GM18867 (cell line): ENCODE measurements at regions not wholly inside any gene's neighbourhood (a gene's known extent, or its start where the extent isn't known, plus 50 kb on each side); places are given as distances from the start of the nearest gene placed in this dataset.

Source experiments
- ATAC-seq: cut with Tn5 transposase; IDR thresholded peaks from one replicate; pipeline ENCODE4 v1.9.1; 2021; ENCODE audit warnings: mild to moderate bottlenecking, moderate library complexity; ENCODE audit not compliant: unreplicated experiment

DNA sequence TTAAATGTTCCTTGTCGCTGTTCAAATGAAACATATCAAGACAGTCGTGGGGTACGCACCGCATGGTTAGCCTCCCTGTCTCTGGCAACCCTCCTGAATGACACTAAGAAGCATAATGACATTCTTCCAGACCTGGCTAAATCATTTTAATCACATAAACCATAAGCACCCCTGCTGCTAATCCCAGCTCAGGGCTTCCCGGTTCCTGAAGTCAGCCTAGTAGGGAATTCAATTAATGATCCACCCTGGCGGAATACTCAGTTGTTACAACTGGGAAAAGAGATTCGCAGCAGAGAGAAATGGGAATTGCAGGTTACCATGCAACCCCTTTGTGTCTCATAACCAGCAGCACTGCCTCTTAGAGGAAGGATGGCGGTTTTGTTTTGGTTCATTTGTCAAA lies 200.8 kb upstream of the AGAP1 start:
- ATAC-seq: no peak

DNA sequence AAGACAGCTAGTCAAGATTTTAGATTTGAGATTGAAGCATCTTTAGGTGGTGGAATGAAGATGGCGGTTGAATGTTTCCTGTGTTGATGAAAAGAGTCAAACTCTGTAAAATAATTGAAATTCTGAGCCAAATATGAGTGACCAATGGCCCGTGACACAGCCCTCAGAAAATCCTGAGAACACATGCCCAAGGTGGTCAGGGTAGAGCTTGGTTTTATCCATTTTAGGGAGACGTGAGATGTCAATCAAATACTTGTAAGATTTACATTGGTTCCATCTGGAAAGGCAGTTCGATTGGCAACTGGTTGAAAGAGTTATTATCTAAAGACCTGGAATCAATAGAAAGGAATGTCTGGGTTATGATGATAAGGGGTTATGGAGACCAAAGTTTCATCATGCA lies 198.0 kb upstream of the AGAP1 start:
- ATAC-seq: no peak

DNA sequence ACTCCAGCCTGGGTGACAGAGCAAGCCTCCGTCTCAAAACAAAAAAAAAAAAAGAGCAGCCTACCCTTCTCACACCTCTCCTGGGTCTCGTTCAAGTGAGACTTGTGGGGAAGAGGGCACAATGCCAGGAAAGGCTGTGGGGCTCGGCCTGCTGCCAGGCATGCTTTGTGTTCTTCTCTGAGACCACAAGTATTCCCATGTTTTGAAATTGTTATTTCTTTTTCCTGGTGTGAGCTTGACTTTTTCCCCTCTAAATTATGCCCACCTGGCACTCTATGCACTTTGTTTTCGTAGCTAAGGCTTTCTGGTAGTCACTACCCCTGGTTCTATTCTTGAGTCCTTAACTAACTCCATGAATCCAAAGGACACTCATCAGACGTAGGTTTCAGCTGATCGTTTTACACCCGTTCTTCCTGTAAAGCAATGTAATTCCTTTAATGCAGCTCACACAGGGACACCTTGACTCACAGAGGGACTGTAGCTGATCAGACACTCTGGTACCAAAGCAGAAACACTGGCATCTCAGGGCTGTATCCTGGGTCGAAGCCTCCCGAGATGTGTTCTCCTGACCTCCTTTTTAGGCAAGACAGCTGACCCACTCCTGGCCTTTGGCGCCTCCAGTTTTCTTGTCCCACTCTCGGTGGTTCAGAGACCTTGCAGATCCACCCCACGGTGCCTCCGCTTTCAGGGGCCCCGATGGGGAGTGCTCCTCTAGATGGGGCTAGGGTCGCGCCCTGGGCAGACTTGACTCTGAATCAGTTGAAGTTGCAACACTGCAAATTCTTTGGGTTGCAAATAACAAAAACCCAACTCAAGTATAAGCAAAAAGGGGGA lies 193.3 kb upstream of the AGAP1 start:
- ATAC-seq: no peak

DNA sequence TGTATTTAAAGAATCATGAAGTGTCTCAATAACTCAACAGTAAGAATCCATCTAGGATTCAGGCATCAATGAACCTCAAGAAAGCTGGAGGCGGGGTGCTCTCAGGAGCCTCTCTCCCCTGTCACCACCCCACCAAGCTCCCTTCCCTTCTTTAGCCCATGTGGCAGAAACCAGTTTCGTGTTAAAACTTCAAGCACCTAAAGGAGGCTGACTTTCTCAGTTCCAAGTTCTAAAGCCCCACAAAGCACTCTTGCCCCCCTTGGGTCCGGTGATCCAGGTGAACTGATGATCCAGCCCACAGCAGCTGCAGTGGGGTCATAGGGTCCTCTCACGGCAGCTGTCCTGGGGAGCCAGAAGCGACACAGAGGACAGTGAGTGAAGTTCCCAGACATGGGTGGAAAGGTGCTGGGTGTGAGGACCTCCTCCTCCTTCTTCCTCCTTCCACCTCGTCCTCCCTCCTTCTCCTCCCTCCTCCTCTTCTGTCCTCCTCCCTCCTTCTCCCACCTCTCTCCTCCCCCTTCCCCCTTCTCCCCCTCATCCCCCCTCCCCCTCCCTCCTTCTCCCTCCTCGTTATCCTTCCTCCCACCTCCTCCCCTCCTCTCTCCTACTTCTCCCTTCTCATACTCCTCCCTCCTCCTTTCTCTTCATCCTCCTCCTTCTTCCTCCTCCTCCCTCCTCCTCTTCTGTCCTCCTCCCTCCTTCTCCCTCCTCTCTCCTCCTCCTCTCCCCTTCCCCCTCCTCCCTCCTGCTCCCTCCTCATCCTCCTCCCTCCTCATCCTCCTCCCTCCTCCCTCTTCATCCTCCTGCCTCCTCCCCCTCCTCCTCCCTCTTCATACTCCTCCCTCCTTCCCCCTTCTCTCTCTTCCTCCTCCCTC lies 192.4 kb upstream of the AGAP1 start:
- no peak for ATAC-seq

DNA sequence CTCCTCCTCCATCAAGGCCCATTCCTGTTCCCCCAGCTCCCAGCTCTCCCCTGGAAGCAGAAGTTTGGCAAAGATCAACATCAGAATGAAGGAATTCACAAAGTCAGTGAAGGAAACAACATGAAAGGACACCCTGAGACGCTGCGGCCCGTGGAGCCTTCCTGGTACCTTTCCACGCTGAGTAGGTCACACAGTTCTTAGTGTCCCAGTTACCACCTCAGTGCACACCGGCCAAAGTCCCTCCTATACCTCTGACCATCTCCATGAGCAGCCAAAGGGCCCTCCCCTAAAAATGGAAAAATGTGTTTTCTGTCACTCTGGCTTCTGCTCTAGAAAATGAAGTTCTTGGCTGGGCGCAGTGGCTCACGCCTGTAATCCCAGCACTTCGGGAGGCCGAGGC lies 191.6 kb upstream of the AGAP1 start:
- ATAC-seq: no peak

DNA sequence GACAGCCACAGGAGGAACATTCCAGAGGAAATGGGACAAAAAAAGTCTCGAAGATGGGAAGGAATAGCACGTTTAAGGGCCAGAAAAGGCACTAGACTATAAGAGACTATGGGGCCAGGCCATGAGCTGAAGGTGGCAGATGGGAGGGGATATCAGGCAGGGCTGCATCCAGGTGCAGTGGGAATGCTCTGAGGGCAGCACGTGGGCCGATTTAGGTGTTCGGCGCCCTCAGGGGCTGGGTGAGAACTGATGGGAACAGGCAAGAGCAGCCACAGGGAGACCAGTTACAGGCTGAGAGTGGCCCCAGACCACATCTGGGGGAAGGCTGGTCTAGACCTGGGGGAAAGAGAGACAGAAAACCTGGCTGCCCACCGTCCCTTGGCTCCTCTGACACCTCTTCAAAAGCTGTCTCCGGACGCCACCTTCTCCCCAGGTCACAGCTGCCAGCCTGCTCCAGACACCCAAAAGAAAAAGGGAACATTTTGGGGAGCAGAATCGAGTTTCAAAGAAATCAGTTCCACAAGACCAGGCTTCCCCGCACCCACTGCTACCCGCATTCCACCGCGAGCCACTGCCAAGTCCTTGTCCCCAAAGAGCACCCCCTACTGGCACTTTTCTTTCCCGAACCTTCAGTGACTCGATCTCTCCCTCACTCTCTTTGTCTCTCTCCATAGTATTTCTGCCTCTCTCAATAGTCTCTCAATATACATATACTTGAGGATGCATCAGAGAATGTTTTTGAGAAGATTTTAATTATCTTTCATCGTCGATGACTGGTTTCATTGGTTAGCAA lies 190.1 kb upstream of the AGAP1 start:
- no peak for ATAC-seq

DNA sequence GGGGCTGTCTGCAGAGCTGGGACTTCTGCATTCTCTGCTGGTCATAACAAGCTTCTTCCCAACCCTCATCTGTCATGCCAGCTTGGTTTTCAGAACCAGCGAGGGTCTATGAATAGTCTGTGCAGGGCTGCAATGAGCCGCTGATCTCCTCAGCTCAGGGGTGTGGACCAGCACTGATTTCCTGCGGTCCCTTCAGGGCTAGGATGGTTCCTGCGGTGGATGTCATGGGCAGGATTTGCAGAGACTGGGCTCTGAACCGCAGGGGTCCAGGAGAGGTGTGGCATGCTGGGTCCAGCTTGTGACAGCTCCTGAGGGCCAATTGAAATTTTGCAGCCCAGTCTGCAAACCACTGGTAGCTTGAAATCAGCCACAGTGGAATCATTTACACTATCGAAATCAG lies 188.2 kb upstream of the AGAP1 start:
- no peak for ATAC-seq

DNA sequence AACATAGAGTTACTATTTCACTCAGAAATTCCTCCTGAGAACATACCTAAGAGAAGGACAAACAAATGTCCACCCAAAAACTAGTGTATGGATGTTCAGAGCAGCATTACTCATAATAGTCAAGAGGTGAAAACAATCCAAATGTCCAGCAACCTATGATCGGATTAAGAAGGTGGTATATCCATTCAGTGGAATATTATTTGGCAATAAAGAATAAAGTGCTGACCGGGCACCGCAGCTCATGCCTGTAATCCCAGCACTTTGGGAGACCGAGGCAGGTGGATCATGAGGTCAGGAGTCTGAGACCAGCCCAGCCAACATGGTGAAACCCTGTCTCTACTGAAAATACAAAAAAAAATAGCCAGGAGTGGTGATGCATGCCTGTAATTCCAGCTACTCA lies 182.8 kb upstream of the AGAP1 start:
- no peak for ATAC-seq

DNA sequence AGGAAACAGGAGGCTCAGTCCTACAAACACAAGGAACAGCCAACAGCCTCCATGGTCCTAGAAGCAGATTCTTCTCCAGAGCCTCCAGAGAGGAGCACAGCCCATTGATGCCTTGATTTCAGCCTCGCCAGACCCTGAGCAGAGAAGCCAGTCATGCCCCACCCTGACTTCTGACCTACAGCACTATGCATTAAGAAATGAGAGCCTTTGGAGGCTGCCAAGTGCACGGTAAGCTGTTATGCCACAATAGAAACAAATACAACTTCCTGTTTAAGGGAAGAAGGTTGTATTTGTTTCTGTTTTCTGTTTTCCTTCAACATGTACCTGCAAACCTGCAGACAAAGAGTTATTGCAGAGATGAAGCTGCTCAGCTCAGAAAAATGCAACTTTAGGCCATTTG lies 181.3 kb upstream of the AGAP1 start:
- no peak for ATAC-seq

DNA sequence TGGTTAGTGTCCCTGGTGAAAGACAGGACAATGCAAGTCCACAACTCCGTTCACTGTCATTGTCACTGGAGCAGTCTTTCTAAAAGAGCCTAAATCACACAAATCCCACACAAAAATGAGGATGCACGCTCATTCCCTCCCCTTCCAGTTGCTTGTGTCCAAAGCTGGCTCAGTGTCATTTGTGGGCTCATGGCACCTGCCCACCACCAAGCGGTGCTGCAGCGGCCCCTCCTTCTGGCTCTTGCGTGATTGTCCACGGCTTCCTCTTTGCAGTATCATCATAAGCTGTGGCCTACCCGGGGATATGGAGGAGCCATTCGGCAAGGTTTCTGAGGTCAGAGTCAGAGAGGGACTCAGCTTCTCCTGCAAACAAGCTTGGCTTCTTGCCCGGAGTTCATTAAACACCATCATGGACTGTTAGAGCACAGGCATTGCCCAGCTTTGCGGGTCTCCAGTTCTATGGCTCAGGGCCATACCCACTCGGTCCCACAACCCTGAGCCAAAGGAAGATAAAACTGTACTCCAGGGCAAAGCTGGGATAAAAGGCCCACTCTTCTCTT lies 179.4 kb upstream of the AGAP1 start:
- no peak for ATAC-seq

DNA sequence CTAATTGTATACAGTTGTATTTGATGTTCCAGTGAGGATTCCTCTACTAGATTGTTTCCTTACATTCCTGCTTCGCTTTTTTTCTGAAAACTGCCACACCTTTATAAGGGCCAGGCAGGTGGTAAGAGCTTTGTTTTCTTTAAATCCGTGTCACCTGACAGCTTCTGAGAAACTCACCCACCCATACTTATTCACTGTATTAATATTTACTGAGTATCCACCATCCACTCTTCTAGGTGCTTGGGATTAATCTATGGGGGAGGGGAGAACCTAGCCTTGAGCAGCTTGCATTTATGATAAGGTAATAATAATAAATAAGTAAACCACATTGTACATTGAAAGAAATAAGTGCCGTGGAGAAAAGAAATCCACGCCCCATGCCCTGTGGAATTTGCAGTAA lies 174.7 kb upstream of the AGAP1 start:
- ATAC-seq: no peak

DNA sequence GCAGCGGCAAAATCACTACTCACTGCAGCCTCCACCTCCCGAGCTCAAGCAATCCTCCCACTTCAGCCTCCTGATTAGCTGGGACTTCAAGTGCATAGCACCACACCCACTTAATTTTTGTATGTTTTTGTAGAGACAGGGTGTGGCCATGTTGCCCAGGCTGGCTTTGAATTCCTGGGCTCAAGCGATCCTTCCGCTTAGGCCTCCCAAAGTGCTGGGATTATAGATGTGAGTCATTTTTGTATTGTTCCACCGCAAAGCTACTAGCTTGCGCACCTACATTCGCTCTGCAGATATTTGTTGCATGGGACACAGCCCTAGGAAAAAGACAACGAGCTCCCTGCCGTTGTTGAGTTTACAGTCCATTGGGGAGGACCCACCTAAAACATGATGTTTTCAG lies 173.5 kb upstream of the AGAP1 start:
- ATAC-seq: no peak

DNA sequence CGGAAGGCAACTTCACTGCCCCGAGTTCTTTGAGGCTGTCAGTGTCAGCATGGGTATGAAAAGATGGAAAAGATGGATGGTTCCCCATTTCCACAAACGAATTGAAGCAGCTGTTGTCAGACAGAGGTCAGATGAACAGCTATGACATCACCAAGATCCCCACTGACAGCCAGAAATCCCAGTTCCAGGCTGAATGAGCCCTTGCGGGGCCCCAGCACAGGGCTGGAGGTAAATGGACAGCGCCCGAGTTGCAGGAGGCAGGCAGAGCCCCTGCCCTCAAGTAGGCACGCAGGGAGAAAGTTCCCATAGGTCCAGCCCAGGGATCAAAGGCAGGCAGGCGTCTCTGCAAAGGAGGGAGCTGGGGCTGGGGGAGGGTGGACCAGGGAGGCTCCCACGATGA lies 169.5 kb upstream of the AGAP1 start:
- no peak for ATAC-seq

DNA sequence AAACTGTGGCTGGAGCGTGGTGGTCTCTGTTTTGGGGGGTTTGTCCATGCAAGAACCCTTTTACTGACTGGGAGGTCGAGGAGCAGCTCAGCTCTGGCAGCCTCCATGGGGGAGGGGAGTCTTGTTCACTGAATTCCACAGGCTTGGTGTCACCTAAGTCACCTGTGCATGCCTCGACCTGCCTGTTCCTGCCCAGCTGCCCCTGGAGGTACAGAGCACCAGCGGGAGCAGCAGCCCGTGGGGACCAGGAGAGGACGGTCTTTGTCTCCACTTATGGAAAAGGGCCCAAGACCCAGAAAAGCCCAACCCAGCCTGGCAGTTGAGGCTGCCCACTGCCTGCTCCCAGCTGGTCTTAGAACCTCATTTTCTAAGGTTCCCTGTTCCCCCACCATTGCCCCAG lies 168.7 kb upstream of the AGAP1 start:
- ATAC-seq: no peak

DNA sequence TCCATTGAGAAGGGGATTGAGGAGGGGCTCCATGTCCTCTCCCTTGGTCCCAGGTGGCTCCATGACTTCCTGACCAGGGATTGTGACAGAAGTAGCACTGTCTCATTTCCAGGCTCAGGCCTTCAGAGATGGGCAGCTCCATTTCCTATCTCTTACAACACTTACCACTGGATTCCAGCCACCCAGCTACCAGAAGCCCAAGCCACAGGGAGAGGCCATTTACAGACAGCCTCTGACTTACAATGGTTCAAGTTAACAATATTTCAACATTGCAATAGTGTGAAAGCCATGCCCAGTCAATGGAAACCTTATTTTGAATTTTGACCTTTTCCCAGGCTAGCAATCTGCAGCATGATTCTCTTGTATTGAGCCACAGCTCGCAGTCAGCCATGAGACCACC lies 164.9 kb upstream of the AGAP1 start:
- no peak for ATAC-seq

DNA sequence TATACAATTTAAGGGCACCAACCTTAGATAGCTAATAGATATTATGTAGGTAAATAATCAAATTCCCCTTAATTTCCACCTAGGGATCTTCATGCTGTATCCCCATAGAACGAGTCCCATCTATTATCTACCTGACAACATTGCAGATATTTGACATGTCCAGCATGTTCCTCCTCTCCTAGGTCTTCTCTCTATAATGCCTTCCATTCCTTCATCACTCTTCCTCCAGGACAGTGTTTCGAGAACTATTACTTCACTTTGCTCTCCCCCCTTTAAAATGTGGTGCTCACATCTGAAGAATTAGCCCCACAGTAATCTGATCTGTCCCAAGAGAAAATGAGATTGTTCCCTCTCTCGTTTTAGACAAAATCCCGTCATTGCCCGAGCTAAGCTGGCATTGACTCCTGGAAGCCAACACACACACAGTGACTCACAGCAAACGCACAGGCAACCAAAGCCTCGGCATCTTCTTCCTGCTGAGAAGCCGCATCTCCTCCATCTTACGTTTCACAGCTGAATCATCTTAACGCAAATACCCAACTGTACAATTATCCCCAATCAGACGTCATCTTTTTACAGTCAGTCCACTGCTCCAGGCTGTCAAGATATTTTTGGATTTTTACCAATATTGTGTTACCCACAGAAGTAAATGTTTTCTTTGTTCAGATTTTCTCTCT lies 162.9 kb upstream of the AGAP1 start:
- no peak for ATAC-seq

DNA sequence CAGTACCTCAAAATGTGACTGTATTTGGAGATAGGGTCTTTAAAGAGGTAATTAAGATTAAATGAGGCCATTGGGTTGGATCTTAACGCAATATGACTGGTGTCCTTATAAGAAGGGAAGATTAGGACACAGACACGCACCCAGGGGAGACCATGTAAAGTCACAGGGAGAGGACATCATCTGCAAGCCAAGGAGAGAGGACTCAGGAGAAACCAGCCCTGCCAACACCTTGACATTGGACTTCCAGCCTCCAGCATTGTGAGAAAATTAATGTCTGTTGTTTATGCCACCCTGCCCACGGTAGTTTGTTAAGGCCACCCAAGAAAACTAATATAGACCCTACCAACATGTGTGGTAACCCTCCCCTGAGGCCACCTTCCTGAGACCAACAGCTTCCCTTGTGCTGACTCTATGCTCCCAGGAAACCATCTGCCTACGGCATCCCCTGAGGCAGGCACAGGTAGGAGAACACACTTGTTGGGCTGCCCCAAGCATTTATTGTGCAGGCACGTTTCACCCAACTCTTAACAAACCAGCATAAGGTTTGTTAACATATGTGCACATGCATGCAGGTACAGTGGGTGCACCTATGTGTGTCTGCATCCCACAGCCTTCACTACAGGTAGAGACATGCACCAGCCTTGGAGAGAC lies 161.5 kb upstream of the AGAP1 start:
- ATAC-seq: no peak

DNA sequence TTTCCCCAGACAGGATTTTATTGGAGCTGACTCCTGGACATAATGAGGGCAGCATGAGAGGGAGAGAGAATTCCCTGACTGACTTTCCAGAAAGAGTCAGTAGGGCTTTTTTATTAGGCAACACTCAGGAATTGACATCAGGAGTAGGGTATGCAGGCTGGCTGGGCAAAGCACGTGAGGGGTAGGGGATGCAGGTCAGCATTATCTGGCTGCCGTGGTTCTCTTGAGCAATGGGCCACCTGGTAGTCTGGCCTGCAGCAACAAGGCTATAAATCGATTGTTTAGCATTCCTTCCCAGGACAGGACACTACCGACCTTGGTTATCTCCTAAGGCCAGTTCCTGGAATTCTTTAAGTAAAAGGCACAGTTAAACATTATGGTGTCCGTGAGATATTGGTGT lies 160.8 kb upstream of the AGAP1 start:
- ATAC-seq: no peak

DNA sequence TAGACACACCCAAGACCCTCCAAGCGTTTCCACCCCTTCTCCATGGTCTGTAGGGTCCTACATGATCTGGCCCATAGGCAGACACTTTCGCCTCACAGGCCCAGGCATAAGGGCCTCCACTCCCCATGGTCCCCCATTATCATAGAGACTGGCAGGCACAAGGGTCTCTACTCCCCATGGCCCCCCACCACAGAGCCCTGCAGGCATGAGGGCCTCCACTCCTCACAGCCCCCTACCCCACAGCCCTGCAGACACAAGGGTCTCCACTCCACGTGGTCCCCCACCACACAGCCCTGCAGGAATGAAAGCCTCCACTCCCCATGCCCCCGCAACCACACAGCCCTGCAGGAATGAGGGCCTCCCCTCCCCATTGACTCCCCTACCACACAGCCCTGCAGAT lies 159.7 kb upstream of the AGAP1 start:
- ATAC-seq: no peak

DNA sequence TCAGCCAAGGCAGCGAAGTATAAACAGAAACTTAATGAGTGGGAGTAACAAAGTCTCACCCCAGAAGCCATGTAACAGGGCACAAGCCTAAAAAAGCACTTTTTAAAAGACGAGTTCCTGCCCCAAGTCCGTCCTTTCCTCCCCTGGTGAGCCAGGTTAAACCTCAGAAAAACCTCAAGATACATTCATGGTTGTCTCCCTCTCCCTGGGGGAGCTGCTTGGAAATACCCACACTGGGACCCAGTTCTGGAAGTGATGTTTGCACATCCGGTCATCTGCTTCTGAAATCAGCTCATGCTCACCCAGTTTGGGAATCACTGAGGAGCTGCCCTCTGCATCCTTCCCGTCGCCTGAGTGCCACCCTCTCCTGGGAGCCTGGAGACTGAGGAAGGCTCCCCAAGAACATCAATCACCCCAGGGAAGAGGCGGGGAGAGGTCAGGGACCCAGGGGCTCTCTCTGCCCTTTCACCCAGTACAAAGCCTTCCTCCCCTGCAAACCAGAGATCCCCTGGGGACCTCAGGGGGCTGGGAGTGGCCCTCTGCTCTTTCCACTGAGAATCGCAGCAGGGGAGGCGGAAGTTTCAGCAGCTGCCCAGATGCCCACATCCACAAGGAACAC lies 150.6 kb upstream of the AGAP1 start:
- ATAC-seq: no peak
